IMR-90 (cell line): ENCODE measurements at regions not wholly inside any gene's neighbourhood (a gene's known extent, or its start where the extent isn't known, plus 50 kb on each side); places are given as distances from the start of the nearest gene placed in this dataset.
A peak's percentile ranks its signal among the peaks of the same experiment; 100 is the strongest.

Experiments used
- ATAC-seq: fragments of 200-7000 bp; cut with Tn5 transposase; 2 replicates; pipeline ENCODE4 v1.9.1; 2020; ENCODE audit warnings: low read depth, mild to moderate bottlenecking, moderate library complexity
- BruUV-seq: library from RNA; stranded (reverse); fragments of 400-500 nt; replicated peaks from 2 replicates; lab custom pipeline; 2021; lab: Mats Ljungman, UMichigan
- CTCF ChIA-PET: fragments of 300-600 bp; formaldehyde crosslinking; extraction: SDS; loops from one replicate; lab custom pipeline; 2021; ENCODE audit warnings: antibody characterized with exemption; lab: Yijun Ruan, JAX
- POLR2A ChIA-PET: fragments of 300-600 bp; sonication (Branson Sonifier 250); formaldehyde crosslinking; loops from one replicate; lab custom pipeline; 2022; ENCODE audit warnings: antibody characterized with exemption; ENCODE audit not compliant: unreplicated experiment; lab: Charles Lee
- DNase-seq: peaks from one replicate; pipeline ENCODE4 v3.0.0; 2013
- H2AFZ ChIP-seq: replicated peaks from 2 replicates; pipeline ENCODE3; 2013; ENCODE audit warnings: low read length, mild to moderate bottlenecking; ENCODE audit not compliant: poor library complexity
- H2AK5ac ChIP-seq: 2 replicates; pipeline ENCODE4 v1.6.1; 2013; ENCODE audit warnings: low read depth, low read length, inconsistent platforms
- H2AK9ac ChIP-seq: replicated peaks from 2 replicates; pipeline ENCODE3; 2013; ENCODE audit warnings: mild to moderate bottlenecking, low read depth, low read length, moderate library complexity; ENCODE audit not compliant: poor library complexity
- H2BK120ac ChIP-seq: 2 replicates; pipeline ENCODE4 v1.6.1; 2013; ENCODE audit warnings: low read depth, low read length, inconsistent platforms
- H2BK15ac ChIP-seq: 3 replicates; pipeline ENCODE4 v1.6.1; 2013; ENCODE audit warnings: low read depth, low read length, inconsistent platforms
- H2BK20ac ChIP-seq: 2 replicates; pipeline ENCODE4 v1.6.1; 2013; ENCODE audit warnings: low read depth, mild to moderate bottlenecking, inconsistent platforms, low read length, moderate library complexity
- H2BK5ac ChIP-seq: 2 replicates; pipeline ENCODE4 v1.6.1; 2013; ENCODE audit warnings: mild to moderate bottlenecking, low read depth, low read length, inconsistent platforms; ENCODE audit not compliant: poor library complexity, severe bottlenecking
- H3K14ac ChIP-seq: replicated peaks from 2 replicates; pipeline ENCODE4 v1.6.1; 2013; ENCODE audit warnings: low read depth, low read length, inconsistent platforms
- H3K18ac ChIP-seq: 2 replicates; pipeline ENCODE4 v1.6.1; 2013; ENCODE audit warnings: low read depth, low read length, control low read depth
- H3K23ac ChIP-seq: 2 replicates; pipeline ENCODE4 v1.6.1; 2013; ENCODE audit warnings: low read depth, low read length, inconsistent platforms
- H3K27ac ChIP-seq: 2 replicates; pipeline ENCODE4 v1.5.1; 2013; ENCODE audit warnings: mild to moderate bottlenecking, control low read depth, low read length; ENCODE audit not compliant: insufficient read depth
- H3K27me3 ChIP-seq: 2 replicates; pipeline ENCODE4 v1.6.1; 2013; ENCODE audit warnings: low read length; ENCODE audit not compliant: control insufficient read depth, insufficient read depth
- H3K36me3 ChIP-seq: 2 replicates; pipeline ENCODE4 v1.6.1; 2013; ENCODE audit warnings: low read length, mixed read lengths; ENCODE audit not compliant: control insufficient read depth, insufficient read depth
- H3K4ac ChIP-seq: 2 replicates; pipeline ENCODE4 v1.6.1; 2013; ENCODE audit warnings: low read depth, low read length, inconsistent platforms
- H3K4me1 ChIP-seq: 2 replicates; pipeline ENCODE4 v1.6.1; 2013; ENCODE audit warnings: low read length, mixed read lengths; ENCODE audit not compliant: control insufficient read depth, insufficient read depth
- H3K4me2 ChIP-seq: 2 replicates; pipeline ENCODE4 v1.6.1; 2013; ENCODE audit warnings: low read depth, mild to moderate bottlenecking, control low read depth, low read length, moderate library complexity
- H3K4me3 ChIP-seq: 2 replicates; pipeline ENCODE4 v1.5.1; 2013; ENCODE audit warnings: low read depth, mild to moderate bottlenecking, control low read depth, low read length, moderate library complexity; ENCODE audit not compliant: insufficient read depth
- H3K56ac ChIP-seq: 2 replicates; pipeline ENCODE4 v1.6.1; 2013; ENCODE audit warnings: low read length, inconsistent platforms; ENCODE audit not compliant: insufficient read depth; ENCODE audit errors: extremely low read depth
- H3K79me1 ChIP-seq, 2 experiments: 2 replicates each; pipeline ENCODE4 v1.6.1; 2013; ENCODE audit warnings: low read length in 2 of 2, inconsistent platforms in 1 of 2, low read depth in 1 of 2
- H3K9ac ChIP-seq: 2 replicates; pipeline ENCODE4 v1.6.1; 2013; ENCODE audit warnings: low read depth, low read length, control low read depth
- H3K9me1 ChIP-seq: 2 replicates; pipeline ENCODE4 v1.6.1; 2013; ENCODE audit warnings: low read length, inconsistent platforms; ENCODE audit not compliant: insufficient read depth
- H3K9me3 ChIP-seq: 2 replicates; pipeline ENCODE4 v1.6.1; 2013; ENCODE audit warnings: low read length; ENCODE audit not compliant: control insufficient read depth, insufficient read depth
- H4K20me1 ChIP-seq: 2 replicates; pipeline ENCODE4 v1.6.1; 2013; ENCODE audit warnings: low read length, inconsistent platforms; ENCODE audit not compliant: insufficient read depth
- H4K5ac ChIP-seq: 2 replicates; pipeline ENCODE4 v1.6.1; 2013; ENCODE audit warnings: mild to moderate bottlenecking, low read depth, low read length, control low read depth
- H4K8ac ChIP-seq, 2 experiments: 2 replicates each; pipeline ENCODE4 v1.6.1; 2013; ENCODE audit warnings: low read depth in 2 of 2, low read length in 2 of 2, control low read depth in 1 of 2, inconsistent platforms in 1 of 2
- H4K91ac ChIP-seq: 2 replicates; pipeline ENCODE4 v1.6.1; 2013; ENCODE audit warnings: low read depth, low read length, inconsistent platforms; ENCODE audit not compliant: insufficient read depth
- CEBPB ChIP-seq: IDR thresholded peaks from 2 replicates; pipeline ENCODE4 v1.6.1; 2012; ENCODE audit warnings: low read depth, low read length, improper control_type of control experiment
- RFX5 ChIP-seq: IDR thresholded peaks from 2 replicates; pipeline ENCODE4 v1.8.0; 2012; ENCODE audit warnings: low read depth, mild to moderate bottlenecking, low read length, moderate library complexity
- WGBS, 2 experiments: methylation state at CpG; one replicate each; pipeline versions ENCODE4 v1.1.5 to v1.1.7; 2013; ENCODE audit warnings: missing lambda C conversion rate in 2 of 2; ENCODE audit not compliant: insufficient read length in 1 of 2; ENCODE audit errors: extremely low coverage in 2 of 2; 5-methylcytosine and 5-hydroxymethylcytosine counted together
- dilution Hi-C: fragments of 300-500 bp; cut with HindIII; formaldehyde crosslinking; loops from one replicate; pipeline ENCODE4 v1.14.3; 2018; ENCODE audit warnings: low sequenced_read_pairs; ENCODE audit not compliant: unreplicated experiment
- in situ Hi-C: fragments of 300-500 bp; cut with MboI; formaldehyde crosslinking; loops from 3 replicates; pipeline ENCODE4 v1.14.3; 2019; ENCODE audit warnings: low sequenced_read_pairs, inconsistent platforms, mixed read lengths
- intact Hi-C: fragments of 100-400 bp; cut with micrococcal nuclease; formaldehyde crosslinking; loops from 2 replicates; pipeline ENCODE4 v1.10.0; 2022

GRCh38 chr17:11077673-11078072 is 163.3 kb upstream of the SHISA6 start:
- TF ChIP-seq RFX5 = no peak
- TF ChIP-seq CEBPB = peak; percentile 41; the same call in 1 of the 2 replicates
- H3K9me1 ChIP-seq = no peaks in the 10 kb centered on the region
- no peak overlapping the region for H2AK9ac ChIP-seq
- H3K36me3 ChIP-seq = no peaks in the 10 kb centered on the region
- H3K18ac ChIP-seq = no peak overlapping the region
- dilution Hi-C loops = no loop called here
- ATAC-seq (no peak), DNase-seq (no peak)
- H2BK20ac ChIP-seq = no peak overlapping the region
- no peak overlapping the region for H4K5ac ChIP-seq
- no peak overlapping the region for H3K4me2 ChIP-seq
- H2AK5ac ChIP-seq = no peak overlapping the region
- H3K4ac ChIP-seq = no peak overlapping the region
- H3K27ac ChIP-seq = no peak overlapping the region
- no CpG with 5 or more reads among the region's 1 CpG for WGBS, 2 experiments
- no peak overlapping the region for H2AFZ ChIP-seq
- H4K91ac ChIP-seq = no peak overlapping the region
- no peak overlapping the region for H4K8ac ChIP-seq
- no TSS peak for BruUV-seq
- H3K56ac ChIP-seq = no peak overlapping the region
- in situ Hi-C loops = no loop called here
- no peaks in the 10 kb centered on the region for H3K79me1 ChIP-seq
- H3K4me1 ChIP-seq = no peaks in the 10 kb centered on the region
- H4K20me1 ChIP-seq = no peaks in the 10 kb centered on the region
- H3K9ac ChIP-seq = no peak overlapping the region
- H3K4me3 ChIP-seq = no peak overlapping the region
- no peak overlapping the region for H2BK120ac ChIP-seq
- CTCF ChIA-PET = no interaction called here
- intact Hi-C loops = no loop called here
- POLR2A ChIA-PET = no interaction called here
- no peaks in the 10 kb centered on the region for H3K27me3 ChIP-seq
- H2BK5ac ChIP-seq = no peak overlapping the region
- no peak overlapping the region for H3K14ac ChIP-seq
- H3K23ac ChIP-seq = no peak overlapping the region
- H3K9me3 ChIP-seq = peaks cover 19% of the 10 kb centered on the region
- H2BK15ac ChIP-seq = no peak overlapping the region
